NCI-H748 treated with DMSO at 0.1 percent for 48 hours (cell line): ENCODE measurements at regions not wholly inside any gene's neighbourhood (a gene's known extent, or its start where the extent isn't known, plus 50 kb on each side); places are given as distances from the start of the nearest gene placed in this dataset.

Experiments used
- DNase-seq: peaks from one replicate; lab custom pipeline; 2025; lab: John Stamatoyannopoulos, UW

GRCh38 chr11:69994810-69995209 lies 83.3 kb upstream of the ANO1 start:
- DNase-seq = no peak

DNA sequence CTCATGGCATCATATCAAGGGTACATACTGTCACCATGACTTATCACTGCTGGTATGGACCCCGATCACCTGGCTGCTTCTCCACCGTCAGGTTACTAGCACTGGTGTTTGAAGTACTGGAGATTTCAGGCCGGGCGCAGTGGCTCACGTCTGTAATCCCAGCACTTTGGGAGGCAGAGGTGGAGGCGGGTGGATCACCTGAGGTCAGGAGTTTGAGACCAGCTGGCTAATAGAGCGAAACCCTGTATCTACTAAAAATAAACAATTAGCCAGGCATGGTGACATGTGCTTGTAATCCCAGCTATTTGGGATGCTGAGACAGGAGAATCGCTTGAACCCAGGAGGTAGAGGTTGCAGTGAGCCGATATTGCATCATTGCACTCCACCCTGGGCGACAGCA lies 82.4 kb upstream of the ANO1 start:
- no peak for DNase-seq

- no peak for DNase-seq
Observed at GRCh38 chr11:69996451-69996850, 81.7 kb upstream of the ANO1 start.

- no peak for DNase-seq
Observed at GRCh38 chr11:69997352-69997751, 80.8 kb upstream of the ANO1 start.

DNA sequence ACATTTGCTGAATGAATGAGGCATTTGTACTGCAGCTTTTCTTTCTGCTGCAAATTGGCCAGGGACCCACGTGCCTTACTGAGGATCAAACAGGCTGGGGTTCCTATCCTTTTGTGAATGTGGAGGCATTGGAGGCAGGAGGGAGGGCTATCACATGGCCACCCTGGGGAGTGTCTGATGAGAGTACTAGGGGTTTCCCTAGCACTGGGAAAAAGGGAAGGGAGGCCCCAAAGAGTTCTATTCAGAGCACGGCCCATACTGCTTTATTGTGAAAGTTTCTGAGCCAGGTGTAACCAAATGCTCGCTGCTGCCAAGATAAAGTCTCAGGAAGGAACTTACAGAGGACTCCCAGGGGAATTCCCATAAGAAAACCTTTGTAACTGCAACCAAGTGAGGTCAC lies 78.4 kb upstream of the ANO1 start:
- DNase-seq = no peak

DNA sequence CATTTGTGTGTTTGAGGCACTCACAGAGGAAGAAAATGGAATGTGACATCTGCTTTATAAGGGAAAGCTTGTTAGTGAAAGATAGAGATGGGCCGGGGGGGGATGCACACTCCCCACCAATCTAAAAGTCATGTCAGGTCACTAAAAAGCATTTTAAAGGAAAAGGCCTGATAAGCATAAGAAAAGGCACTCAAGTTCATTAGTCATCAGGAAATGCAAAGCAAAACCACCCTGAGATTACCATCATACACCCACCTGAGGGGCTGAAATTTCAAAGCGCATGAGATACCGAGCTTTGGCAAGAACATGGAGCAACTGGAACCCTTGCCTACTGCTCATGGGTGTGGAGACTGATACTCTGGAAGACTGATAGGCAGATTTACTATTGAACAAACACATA lies 77.9 kb upstream of the ANO1 start:
- no peak for DNase-seq

DNA sequence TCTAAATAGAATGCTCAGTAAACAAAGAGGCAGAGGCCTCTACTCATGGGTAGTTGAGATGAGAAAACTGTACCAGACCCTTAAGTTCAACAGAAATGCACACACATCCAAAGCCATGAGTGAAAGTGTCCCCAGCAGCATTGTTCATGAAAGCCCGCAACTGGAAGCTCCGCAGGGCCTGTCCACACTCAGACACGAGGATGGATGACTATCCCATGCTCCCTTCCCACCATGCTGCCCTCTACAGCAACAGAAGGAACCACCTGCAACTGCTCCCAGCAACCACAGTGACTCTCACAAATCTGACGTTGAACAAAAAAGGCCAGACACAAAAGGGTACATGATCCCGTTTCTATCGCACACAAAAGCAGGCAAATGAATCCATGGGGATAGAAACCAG lies 76.9 kb upstream of the ANO1 start:
- DNase-seq = no peak

- no peak for DNase-seq
Observed at GRCh38 chr11:70002433-70002832, 75.7 kb upstream of the ANO1 start.

DNA sequence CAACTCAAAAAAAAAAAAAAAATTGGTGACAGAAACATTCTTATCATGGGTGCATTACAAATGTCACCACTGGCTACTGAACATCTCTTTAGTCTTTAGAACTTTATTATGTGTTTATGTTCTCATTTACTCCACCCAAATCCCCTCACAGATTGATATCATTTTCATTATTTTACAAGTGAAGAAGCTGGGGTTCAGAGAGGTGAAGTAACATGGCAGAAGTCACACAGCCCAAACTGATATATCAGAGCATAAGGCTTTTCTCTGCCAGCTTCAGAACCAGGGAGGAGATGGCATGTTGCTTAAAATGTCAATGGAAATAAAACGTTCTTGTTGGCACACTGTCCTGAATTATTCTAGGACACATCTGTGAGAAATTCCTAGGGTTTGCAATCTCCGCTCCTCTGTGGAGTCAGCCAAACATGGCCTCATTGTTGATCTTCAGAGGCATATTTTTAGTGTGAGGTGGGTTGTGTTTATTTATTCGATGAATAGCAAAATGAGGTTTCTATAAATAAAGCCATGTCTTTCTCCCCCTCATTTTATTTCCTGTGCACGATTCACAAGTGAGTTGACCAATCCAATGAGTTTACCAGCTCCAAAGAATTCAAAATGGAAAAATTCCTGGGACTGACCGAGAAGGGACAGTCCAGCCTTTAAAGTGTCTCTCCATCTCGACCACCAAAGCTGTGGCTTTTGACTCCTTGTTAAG lies 72.9 kb upstream of the ANO1 start:
- DNase-seq = no peak

GRCh38 chr11:70007796-70008195 lies 70.3 kb upstream of the ANO1 start:
- no peak for DNase-seq

- no peak for DNase-seq
Observed at GRCh38 chr11:70010774-70011173, 67.3 kb upstream of the ANO1 start.

DNA sequence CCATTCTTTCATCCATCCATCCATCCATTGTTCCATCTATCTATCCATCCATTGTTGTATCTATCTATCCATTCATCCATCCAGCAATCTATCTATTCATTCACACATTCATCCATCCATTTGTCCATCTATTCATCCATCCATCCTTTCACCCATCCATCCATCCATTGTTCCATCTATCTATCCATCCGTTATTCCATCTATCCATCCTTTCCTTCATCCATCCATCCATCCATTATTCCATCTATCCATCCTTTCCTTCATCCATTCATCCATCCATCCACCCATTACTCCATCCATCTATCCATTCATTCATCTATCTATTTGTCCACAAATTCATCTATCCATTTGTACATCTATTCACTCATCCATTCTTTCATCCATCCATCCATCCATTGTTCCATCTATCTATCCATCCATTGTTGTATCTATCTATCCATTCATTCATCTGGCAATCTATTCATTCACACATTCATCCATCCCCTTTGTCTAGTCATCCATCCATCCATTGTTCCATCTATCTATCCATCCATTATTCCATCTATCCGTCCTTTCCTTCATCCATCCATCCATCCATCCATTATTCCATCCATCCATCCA lies 65.9 kb upstream of the ANO1 start:
- DNase-seq = no peak

DNA sequence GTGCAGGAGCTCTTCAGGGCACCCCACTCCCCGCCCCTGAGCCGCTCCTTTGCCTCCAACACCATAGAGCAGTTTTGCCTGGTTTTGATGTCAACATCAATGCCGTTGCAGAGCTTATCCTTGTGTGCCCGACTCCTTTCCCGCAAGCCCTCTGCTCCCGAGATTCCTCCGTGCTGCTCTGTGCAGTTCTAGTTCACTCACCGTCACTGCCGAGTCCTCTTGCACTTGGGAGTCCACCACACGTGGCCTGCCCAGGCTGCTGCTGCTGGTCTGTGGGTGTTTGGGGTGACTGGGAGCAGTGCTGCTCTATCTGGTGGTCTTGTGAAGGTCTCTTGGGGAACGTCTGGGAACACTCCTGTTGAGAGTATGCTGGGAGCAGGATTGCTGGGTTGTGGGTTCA lies 63.8 kb upstream of the ANO1 start:
- DNase-seq = no peak

DNA sequence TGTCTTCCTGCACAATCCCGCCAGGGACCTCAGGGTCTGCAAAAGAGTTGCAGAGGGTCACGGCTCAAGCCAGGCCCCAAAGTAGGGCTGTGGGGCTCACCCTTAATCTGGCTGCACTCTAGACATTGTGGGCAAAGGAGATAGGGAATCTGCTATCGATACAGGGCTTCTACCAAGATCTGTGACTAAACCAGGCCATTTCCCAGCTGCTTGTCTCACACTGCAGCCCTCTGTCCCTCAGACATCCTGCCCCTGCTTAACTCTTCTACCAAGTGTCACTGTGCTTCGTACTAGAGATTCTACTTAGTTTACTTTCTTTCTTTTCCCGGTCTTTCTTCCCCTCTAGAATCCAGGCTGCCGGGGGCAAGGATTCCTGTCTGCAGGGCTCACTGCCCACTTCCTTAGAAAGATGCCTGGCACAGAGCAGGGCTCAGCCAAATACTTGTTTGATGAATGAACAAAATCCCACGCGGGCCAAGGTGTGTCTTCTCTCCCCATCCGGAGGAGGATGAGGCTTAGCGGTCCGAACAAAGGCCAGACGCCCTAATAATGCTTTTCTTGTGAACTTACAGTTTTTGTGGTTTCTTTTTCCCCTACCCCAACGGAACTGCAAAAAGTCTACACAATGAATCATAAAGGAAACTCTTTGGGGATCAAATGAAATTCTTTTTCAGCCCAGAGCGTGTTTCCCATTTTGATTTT lies 61.3 kb upstream of the ANO1 start:
- no peak for DNase-seq

DNA sequence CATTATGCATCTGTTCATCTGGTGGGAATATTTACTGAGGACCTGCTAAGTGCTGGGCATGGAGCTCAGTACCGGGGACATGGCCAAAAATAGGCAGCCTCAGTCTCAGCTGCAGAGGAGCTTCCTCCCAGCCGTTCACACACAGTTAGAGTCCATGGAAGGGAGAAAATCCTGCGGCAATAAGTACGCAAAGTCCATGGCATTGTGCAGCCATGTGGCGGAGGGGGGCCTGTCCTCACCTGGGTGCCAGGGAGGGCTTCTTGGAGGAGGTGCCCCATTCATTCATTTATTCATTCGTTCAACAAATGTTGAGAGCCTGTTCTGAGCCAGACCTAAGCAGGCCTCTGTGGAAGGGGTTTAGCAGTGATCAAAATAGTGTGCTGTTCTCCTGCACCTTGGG lies 59.3 kb upstream of the ANO1 start:
- no peak for DNase-seq

- DNase-seq = no peak
Observed at GRCh38 chr11:70019576-70020011, 58.5 kb upstream of the ANO1 start.

- no peak for DNase-seq
Observed at GRCh38 chr11:70020336-70021214, 57.5 kb upstream of the ANO1 start.

DNA sequence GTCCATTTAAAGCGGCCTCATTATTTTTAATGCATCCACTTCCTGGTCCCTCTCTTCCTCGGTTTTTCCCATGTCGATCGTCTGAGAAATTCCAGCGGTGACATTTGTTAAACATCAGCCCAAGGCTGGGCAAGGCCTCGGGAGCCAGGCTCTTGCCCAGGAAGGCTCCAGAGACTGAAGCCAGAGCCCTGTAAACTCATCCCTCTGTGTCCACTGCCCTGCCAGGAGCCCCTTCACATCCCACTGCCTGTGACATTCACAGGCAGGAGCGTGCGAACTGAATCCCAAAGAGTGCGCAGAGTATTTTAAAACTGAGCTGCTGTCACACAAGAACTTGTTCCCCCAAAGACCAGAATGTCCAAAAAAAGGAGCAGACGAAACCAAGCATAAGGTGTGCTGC lies 56.5 kb upstream of the ANO1 start:
- DNase-seq = no peak

DNA sequence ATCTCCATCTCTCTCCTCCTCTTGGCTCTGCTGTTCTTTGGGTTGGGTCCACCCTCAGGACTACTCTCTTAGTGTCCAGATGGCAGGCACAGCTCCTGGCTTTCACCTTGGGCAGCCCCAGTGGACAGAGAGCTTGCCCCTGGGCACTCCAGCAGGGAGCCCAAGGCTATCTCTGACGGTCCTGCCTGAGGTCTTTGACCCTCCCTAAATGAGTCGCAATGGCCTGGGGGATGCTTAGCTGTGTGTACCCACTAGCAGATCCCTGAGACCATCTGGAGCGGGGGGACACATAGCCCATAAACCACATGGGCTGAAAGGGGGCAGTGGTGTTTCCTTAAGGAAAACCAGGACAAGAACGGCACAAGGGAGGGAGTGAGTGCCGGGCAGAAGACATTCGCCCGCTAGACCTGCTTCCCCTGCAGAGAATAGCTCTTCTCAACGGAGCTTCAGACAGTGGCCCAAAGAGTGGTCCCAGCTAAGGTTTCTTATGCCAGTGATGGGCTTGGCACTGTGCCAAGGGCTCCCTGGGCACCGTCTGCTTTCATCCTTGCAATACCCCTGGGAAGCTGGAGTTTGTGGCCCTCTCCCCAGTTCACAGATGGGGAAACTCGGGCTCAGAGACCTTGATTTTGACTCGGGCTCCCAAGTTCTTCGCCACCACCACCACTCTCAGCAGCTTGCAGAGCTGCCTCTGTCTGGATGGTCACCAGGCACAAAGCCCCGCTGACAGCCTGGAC lies 53.9 kb upstream of the ANO1 start:
- DNase-seq = no peak

- DNase-seq = no peak
Observed at GRCh38 chr11:70024773-70025045, 53.4 kb upstream of the ANO1 start.

DNA sequence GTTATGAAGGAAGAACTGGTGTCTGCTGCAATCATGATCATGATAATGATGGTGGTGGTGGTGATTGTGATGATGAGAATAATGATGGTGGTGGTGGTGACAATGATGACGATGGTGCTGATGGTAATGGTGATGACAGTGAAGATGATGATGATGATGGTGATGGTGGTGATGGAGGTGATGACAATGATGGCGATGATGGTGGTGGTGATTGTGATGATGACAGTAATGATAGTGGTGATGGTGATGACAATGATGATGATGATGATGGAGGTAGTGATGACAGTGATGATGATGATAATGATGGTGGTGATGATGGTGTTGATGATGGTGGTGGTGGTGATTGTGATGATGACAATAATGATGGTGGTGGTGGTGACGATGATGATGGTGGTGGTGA lies 52.8 kb upstream of the ANO1 start:
- DNase-seq = no peak

DNA sequence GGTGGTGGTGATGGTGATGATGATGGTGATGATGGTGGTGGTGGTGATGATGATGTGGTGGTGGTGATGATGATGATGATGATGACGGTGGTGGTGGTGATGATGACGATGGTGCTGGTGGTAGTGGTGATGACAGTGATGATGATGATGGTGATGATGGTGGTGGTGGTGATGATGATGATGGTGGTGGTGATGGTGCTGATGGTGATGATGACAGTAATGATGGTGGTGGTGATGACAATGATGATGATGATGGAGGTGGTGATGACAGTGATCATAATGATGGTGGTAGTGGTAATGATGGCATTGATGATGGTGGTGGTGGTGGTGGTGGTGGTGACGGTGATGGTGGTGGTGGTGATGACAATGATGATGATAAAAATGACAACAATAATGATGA lies 52.1 kb upstream of the ANO1 start:
- no peak for DNase-seq
